ENCODE measurements at regions not wholly inside any gene's neighbourhood (a gene's known extent, or its start where the extent isn't known, plus 50 kb on each side); places are given as distances from the start of the nearest gene placed in this dataset.

DNA sequence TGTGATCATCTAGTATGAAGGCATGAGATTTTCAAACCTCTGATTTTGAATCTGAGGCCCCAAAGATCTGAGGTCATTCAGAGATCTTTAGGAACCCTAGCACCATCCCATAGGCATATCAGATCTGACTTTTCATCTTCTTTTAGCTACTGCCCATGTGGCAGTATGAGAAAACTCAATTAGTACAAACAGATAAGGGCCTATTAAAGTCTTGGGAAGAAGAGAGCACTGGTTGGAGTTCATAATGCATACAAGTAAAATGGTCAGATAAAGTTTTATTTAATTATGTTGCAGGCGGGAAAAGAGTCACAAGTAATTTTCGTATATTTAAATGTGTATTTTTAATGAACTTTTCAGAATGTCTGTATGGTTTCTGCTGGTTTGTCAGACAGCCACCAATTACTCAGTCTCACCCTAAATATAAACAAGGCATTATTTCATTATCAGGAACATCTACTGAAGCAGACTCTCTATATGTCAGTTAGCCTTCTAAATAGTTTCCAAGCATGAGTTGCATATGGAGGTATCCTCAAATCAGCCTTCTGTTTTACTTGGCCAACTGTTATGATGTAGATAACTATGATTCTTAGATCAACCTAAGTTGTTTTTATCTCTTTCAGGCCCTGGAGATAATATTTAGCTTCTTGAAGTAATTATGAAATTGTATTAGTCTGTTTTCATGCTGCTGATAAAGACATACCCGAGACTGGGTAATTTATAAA, 340.3 kb upstream of the TBC1D5 start:
- Histone ChIP-seq H3K9me2 (replicated peaks; ENCODE audit: insufficient read depth, low read length) (no peaks in the 10 kb centered on the region), H2AFZ (ENCODE audit: low read depth, low read length, severe bottlenecking) (no peak overlapping the region), H3K27ac (ENCODE audit: low read depth, low read length) (no peak overlapping the region), H3K27me3 (ENCODE audit: low read length) (no peaks in the 10 kb centered on the region), H3K9ac (ENCODE audit: low read length) (no peak overlapping the region), H3K4me2 (ENCODE audit: low read depth, low read length, poor library complexity, severe bottlenecking) (no peak overlapping the region), H3K36me3 (ENCODE audit: low read length) (no peaks in the 10 kb centered on the region), H3K9me3 (ENCODE audit: insufficient read depth, low read length) (no peaks in the 10 kb centered on the region), H3K4me3 (ENCODE audit: insufficient read depth, low read length, poor library complexity, severe bottlenecking) (no peak overlapping the region), H3F3A (ENCODE audit: insufficient read depth) (no peaks in the 10 kb centered on the region), H4K20me1 (ENCODE audit: low read depth, low read length) (no peaks in the 10 kb centered on the region), H3K79me2 (ENCODE audit: insufficient read depth, low read length) (no peaks in the 10 kb centered on the region)
- no peak for TF ChIP-seq EZH2phosphoT487 (conservative IDR thresholded peaks at IDR 0.05; ENCODE audit: low read length)

GRCh38 chr3:18080198-18080689, 337.8 kb upstream of the TBC1D5 start:
- Histone ChIP-seq H3K36me3 (ENCODE audit: low read length) (no peaks in the 10 kb centered on the region), H3K9me2 (replicated peaks; ENCODE audit: insufficient read depth, low read length) (no peaks in the 10 kb centered on the region), H3K9ac (ENCODE audit: low read length) (no peak overlapping the region), H3K9me3 (ENCODE audit: insufficient read depth, low read length) (no peaks in the 10 kb centered on the region), H3K27ac (ENCODE audit: low read depth, low read length) (no peak overlapping the region), H3K4me3 (ENCODE audit: insufficient read depth, low read length, poor library complexity, severe bottlenecking) (no peak overlapping the region), H3K27me3 (ENCODE audit: low read length) (no peaks in the 10 kb centered on the region), H3F3A (ENCODE audit: insufficient read depth) (no peaks in the 10 kb centered on the region), H3K4me2 (ENCODE audit: low read depth, low read length, poor library complexity, severe bottlenecking) (no peak overlapping the region), H3K79me2 (ENCODE audit: insufficient read depth, low read length) (no peaks in the 10 kb centered on the region), H2AFZ (ENCODE audit: low read depth, low read length, severe bottlenecking) (no peak overlapping the region), H4K20me1 (ENCODE audit: low read depth, low read length) (no peaks in the 10 kb centered on the region)
- no peak for TF ChIP-seq EZH2phosphoT487 (conservative IDR thresholded peaks at IDR 0.05; ENCODE audit: low read length)
- no peak for TF ChIP-seq CTCF (IDR thresholded peaks at IDR 0.05; ENCODE audit: insufficient read depth, low read length, poor library complexity, severe bottlenecking)

- Histone ChIP-seq H3K27ac (ENCODE audit: low read depth, low read length) (no peak overlapping the region), H3K9ac (ENCODE audit: low read length) (no peak overlapping the region), H3K4me2 (ENCODE audit: low read depth, low read length, poor library complexity, severe bottlenecking) (no peak overlapping the region), H2AFZ (ENCODE audit: low read depth, low read length, severe bottlenecking) (no peak overlapping the region), H4K20me1 (ENCODE audit: low read depth, low read length) (no peaks in the 10 kb centered on the region), H3K27me3 (ENCODE audit: low read length) (no peaks in the 10 kb centered on the region), H3K36me3 (ENCODE audit: low read length) (no peaks in the 10 kb centered on the region), H3K79me2 (ENCODE audit: insufficient read depth, low read length) (no peaks in the 10 kb centered on the region), H3K9me2 (replicated peaks; ENCODE audit: insufficient read depth, low read length) (no peaks in the 10 kb centered on the region), H3K9me3 (ENCODE audit: insufficient read depth, low read length) (no peaks in the 10 kb centered on the region), H3K4me3 (ENCODE audit: insufficient read depth, low read length, poor library complexity, severe bottlenecking) (no peak overlapping the region), H3F3A (ENCODE audit: insufficient read depth) (no peaks in the 10 kb centered on the region)
- no peak for TF ChIP-seq CTCF (IDR thresholded peaks at IDR 0.05; ENCODE audit: insufficient read depth, low read length, poor library complexity, severe bottlenecking)
- no peak for TF ChIP-seq EZH2phosphoT487 (conservative IDR thresholded peaks at IDR 0.05; ENCODE audit: low read length)
Observed at GRCh38 chr3:18079739-18080138, 337.3 kb upstream of the TBC1D5 start.

DNA sequence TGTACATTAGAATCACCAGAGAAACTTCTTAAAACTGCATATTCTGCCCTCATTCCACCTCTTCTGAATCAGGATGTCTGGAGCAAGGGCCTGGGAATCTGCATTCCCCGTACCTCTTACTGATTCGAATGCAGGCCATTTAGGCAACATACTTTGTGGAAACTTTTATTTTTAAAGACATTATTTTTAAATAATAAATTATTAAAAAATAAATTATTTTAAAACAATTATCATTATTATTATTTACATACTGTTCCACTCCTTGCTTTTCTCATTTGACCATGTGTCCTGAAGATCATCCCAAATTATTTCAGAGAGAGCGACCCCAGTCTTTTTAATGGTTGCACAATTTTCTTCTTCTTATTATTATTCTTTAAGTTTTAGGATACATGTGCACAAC, 336.6 kb upstream of the TBC1D5 start:
- no peak overlapping the region for H3K9ac ChIP-seq (ENCODE audit: low read length)
- H3K4me2 ChIP-seq (ENCODE audit: low read depth, low read length, poor library complexity, severe bottlenecking) = no peak overlapping the region
- H4K20me1 ChIP-seq (ENCODE audit: low read depth, low read length) = no peaks in the 10 kb centered on the region
- H3K79me2 ChIP-seq (ENCODE audit: insufficient read depth, low read length) = no peaks in the 10 kb centered on the region
- no peaks in the 10 kb centered on the region for H3K27me3 ChIP-seq (ENCODE audit: low read length)
- H3K27ac ChIP-seq (ENCODE audit: low read depth, low read length) = no peak overlapping the region
- H3K36me3 ChIP-seq (ENCODE audit: low read length) = no peaks in the 10 kb centered on the region
- H2AFZ ChIP-seq (ENCODE audit: low read depth, low read length, severe bottlenecking) = no peak overlapping the region
- no peaks in the 10 kb centered on the region for H3K9me2 ChIP-seq (replicated peaks; ENCODE audit: insufficient read depth, low read length)
- no peak for TF ChIP-seq CTCF (IDR thresholded peaks at IDR 0.05; ENCODE audit: insufficient read depth, low read length, poor library complexity, severe bottlenecking)
- no peak for TF ChIP-seq EZH2phosphoT487 (conservative IDR thresholded peaks at IDR 0.05; ENCODE audit: low read length)
- H3F3A ChIP-seq (ENCODE audit: insufficient read depth) = no peaks in the 10 kb centered on the region
- H3K4me3 ChIP-seq (ENCODE audit: insufficient read depth, low read length, poor library complexity, severe bottlenecking) = no peak overlapping the region
- no peaks in the 10 kb centered on the region for H3K9me3 ChIP-seq (ENCODE audit: insufficient read depth, low read length)

Measured in SU-DHL-6 (cell line).